ENCODE measurements at regions not wholly inside any gene's neighbourhood (a gene's known extent, or its start where the extent isn't known, plus 50 kb on each side); places are given as distances from the start of the nearest gene placed in this dataset.

DNA sequence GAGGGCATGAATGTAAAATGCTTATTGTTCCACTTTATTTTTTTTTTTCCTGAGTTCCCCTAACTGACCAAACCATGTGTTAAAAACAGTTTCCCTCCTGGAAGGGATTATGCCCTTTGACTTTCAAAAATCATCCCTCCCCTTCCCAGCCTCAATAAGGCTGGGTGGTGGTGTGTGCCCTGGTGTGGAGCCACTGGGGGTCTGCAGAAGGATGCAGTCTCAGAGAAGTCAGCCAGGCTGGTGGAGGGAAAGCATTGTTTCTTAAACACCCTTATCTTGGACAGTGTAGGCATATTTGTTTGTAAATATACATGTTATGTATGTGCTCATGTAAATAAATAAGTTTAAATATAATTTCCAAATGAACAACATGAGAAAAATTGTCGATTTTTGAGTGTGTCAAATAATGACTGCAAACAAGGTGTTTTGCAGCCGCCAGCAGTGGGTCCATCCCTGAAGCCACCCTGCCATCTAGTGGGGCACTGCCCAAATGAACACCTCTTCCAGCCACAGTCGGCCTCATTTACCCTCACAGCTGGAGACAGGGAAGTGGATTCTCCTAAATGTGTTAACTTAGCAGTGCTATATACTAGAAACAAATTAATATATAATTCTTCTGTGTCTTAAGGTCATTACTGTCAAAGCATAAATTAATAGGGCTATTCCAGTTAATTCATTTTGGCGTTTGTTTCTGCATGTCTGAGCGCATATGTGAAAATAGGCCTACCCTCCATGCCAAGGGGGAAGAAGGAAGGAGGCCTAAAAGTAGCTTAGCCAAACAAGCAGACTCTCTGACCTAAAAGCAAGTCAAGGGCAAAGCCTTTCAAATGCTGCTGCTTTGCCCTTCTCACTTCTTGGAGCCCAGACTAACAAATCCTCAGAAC lies 209.6 kb upstream of the PIK3C3 start:
- peaks cover 10% of the 10 kb centered on the region; the same call in 1 of the 2 replicates for H3K4me1 ChIP-seq (ENCODE audit: insufficient read depth, low read length)
- H3K27me3 ChIP-seq (ENCODE audit: low read length), result no peaks in the 10 kb centered on the region
- ChIA-PET CTCF (interaction anchor here (0.6 kb wide), 1 partner anchor 154 kb away, joined by 3 read pairs; no protein-coding TSS in a partner anchor), POLR2A (ENCODE audit: unreplicated experiment) (no interaction called here)
- peak; percentile 93 for ATAC-seq
- BruUV-seq (replicated peaks), result no TSS peak
- no peaks in the 10 kb centered on the region for H3K9me2 ChIP-seq (replicated peaks; ENCODE audit: low read length)
- H3K4me3 ChIP-seq (ENCODE audit: low read length), result no peak overlapping the region
- no peaks in the 10 kb centered on the region for H3K36me3 ChIP-seq (ENCODE audit: low read depth, low read length)
- no peak overlapping the region for H2AFZ ChIP-seq (ENCODE audit: low read length)
- no peaks in the 10 kb centered on the region for H3F3A ChIP-seq (ENCODE audit: low read length, unreplicated experiment)
- peak; percentile 57 for DNase-seq
- peak overlapping the region; percentile 60 for H3K4me2 ChIP-seq (ENCODE audit: low read length)
- H3K27ac ChIP-seq (ENCODE audit: low read length), result no peak overlapping the region
- intact Hi-C loops (cut with micrococcal nuclease), result loop anchor here (1.0 to 10.0 kb wide), 4 partner anchors 161 to 651 kb away; no protein-coding TSS in a partner anchor
- no peaks in the 10 kb centered on the region for H3K9me3 ChIP-seq (ENCODE audit: low read length)
- no peaks in the 10 kb centered on the region for H3K79me2 ChIP-seq (ENCODE audit: low read length)
- no peak overlapping the region for H3K9ac ChIP-seq (ENCODE audit: low read length)
- TF ChIP-seq CTCF (conservative IDR thresholded peaks at IDR 0.05; ENCODE audit: low read depth, low read length), result peak; percentile 65
- TF ChIP-seq EZH2phosphoT487 (IDR thresholded peaks at IDR 0.05; ENCODE audit: borderline replicate concordance, low read length), result no peak
- no peaks in the 10 kb centered on the region for H4K20me1 ChIP-seq (ENCODE audit: low read length)

DNA sequence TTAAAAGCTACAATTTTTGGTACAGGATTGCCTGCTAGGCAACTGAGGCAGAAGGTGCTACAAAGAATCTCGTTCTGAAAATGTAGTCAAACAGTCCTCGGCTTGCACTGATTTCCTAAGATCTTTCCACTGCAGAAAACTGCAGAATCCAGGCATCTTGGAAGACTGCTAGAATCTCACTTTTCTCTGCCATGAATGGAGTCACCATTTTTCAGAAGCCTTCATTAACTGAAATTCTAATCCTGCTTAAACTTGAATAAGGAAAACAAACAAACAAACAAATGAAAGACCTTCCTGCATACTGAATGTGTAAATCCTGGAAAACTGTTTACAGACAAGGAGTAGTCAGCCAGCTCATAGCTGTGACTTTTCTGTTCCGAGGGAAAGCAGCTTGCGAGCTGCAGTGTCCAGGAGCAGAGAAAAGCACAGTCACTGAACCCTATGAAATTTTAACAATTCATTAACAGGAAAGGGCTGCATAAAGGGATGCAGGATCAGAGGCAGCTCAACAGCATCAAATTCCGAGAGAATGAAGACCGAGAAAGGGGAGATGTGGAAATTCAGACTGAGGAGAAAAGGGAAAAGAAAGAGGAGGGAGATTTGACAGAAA lies 210.5 kb upstream of the PIK3C3 start:
- DNase-seq (no peak), ATAC-seq (peak; percentile 45)
- H4K20me1 ChIP-seq (ENCODE audit: low read length), result no peaks in the 10 kb centered on the region
- CTCF ChIA-PET, result no interaction called here
- H3K36me3 ChIP-seq (ENCODE audit: low read depth, low read length), result no peaks in the 10 kb centered on the region
- no peaks in the 10 kb centered on the region for H3K9me2 ChIP-seq (replicated peaks; ENCODE audit: low read length)
- intact Hi-C loops (cut with micrococcal nuclease), result loop anchor here (1.0 to 10.0 kb wide), 4 partner anchors 162 to 650 kb away; no protein-coding TSS in a partner anchor
- TF ChIP-seq CTCF (conservative IDR thresholded peaks at IDR 0.05; ENCODE audit: low read depth, low read length), result no peak
- TF ChIP-seq EZH2phosphoT487 (IDR thresholded peaks at IDR 0.05; ENCODE audit: borderline replicate concordance, low read length), result no peak
- no peak for TF ChIP-seq EZH2 (IDR thresholded peaks at IDR 0.05; ENCODE audit: low read length, unreplicated experiment)
- POLR2A ChIA-PET (ENCODE audit: unreplicated experiment), result no interaction called here
- no TSS peak for BruUV-seq (replicated peaks)
- H3K4me3 ChIP-seq (ENCODE audit: low read length), result no peak overlapping the region
- no peaks in the 10 kb centered on the region for H3F3A ChIP-seq (ENCODE audit: low read length, unreplicated experiment)
- no peak overlapping the region for H3K9ac ChIP-seq (ENCODE audit: low read length)
- H3K4me2 ChIP-seq (ENCODE audit: low read length), result peak overlapping the region; percentile 60
- no peak overlapping the region for H3K27ac ChIP-seq (ENCODE audit: low read length)
- H3K27me3 ChIP-seq (ENCODE audit: low read length), result no peaks in the 10 kb centered on the region
- H2AFZ ChIP-seq (ENCODE audit: low read length), result peak overlapping the region; percentile 74
- H3K4me1 ChIP-seq (ENCODE audit: insufficient read depth, low read length), result peaks cover 10% of the 10 kb centered on the region; the same call in 1 of the 2 replicates
- H3K9me3 ChIP-seq (ENCODE audit: low read length), result no peaks in the 10 kb centered on the region
- no peaks in the 10 kb centered on the region for H3K79me2 ChIP-seq (ENCODE audit: low read length)
